AG04450 (cell line): ENCODE measurements at regions not wholly inside any gene's neighbourhood (a gene's known extent, or its start where the extent isn't known, plus 50 kb on each side); places are given as distances from the start of the nearest gene placed in this dataset.

ENCODE experiments used
- CTCF ChIA-PET: fragments of 300-600, 350-600 bp; formaldehyde crosslinking; extraction: SDS; loops from one replicate; lab custom pipeline; 2022; ENCODE audit warnings: antibody characterized with exemption, inconsistent platforms; lab: Charles Lee
- POLR2A ChIA-PET: fragments of 350-600 bp; formaldehyde crosslinking; extraction: SDS; loops from one replicate; lab custom pipeline; 2021; ENCODE audit warnings: antibody characterized with exemption, inconsistent platforms; lab: Yijun Ruan, JAX
- DNase-seq: peaks from one replicate; pipeline ENCODE4 v3.0.0-alpha.2; 2011; ENCODE audit warnings: low read depth, low spot score
- H3K27ac ChIP-seq: one replicate; pipeline ENCODE4 v1.5.1; 2012; ENCODE audit warnings: low read depth, low read length, control low read depth
- H3K27me3 ChIP-seq: one replicate; pipeline ENCODE4 v1.6.0; 2012; ENCODE audit warnings: low read length; ENCODE audit not compliant: control insufficient read depth, insufficient read depth
- H3K4me3 ChIP-seq: 2 replicates; pipeline ENCODE4 v1.5.1; 2011; ENCODE audit warnings: mild to moderate bottlenecking, low read depth, low read length, control low read depth
- H3K9me3 ChIP-seq: 2 replicates; pipeline ENCODE4 v1.5.1; 2012; ENCODE audit warnings: low read length; ENCODE audit not compliant: control insufficient read depth, insufficient read depth
- TF ChIP-seq, protein P1 (sequence below): IDR thresholded peaks from 2 replicates; pipeline ENCODE4 v1.5.1; 2011; ENCODE audit warnings: low read depth, low read length, control low read depth, inconsistent platforms

DNA sequence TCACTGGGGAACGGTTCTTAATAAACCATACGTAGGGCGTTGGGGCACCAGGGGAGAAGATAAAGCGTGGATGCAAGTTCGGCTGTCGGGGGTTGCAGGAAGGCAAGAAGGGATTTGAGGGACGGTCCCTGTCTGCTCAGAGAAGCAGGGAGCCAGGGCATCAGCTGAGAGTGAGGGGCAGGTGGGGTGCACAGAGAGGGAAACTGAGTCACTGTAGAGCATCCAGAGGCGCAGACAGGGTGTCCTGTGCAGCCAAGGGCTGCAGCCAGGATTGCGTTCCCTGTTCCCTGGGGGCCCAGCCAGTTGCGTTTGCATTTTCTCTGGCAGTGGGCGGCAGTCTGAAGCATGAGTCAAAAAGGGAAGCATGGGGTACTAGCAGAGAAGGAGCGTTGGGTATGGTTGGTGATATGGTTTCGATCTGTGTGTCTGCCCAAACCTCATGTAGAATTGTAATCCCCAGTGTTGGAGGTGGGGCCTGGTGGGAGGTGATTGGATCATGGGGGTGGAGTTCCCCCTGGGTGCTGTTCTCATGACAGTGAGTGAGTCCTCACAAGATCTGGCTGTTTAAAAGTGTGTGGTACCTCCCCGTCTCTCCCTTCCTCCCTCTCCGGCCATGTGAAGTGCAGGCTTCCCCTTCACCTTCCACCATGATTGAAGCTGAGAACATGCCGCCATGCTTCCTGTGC lies 202.9 kb downstream of the NDUFA10 start:
- Histone ChIP-seq H3K27me3 (no peaks in the 10 kb centered on the region), H3K9me3 (peaks cover 72% of the 10 kb centered on the region), H3K4me3 (no peak overlapping the region), H3K27ac (no peak overlapping the region)
- POLR2A ChIA-PET: no interaction called here
- TF ChIP-seq, protein P1, sequence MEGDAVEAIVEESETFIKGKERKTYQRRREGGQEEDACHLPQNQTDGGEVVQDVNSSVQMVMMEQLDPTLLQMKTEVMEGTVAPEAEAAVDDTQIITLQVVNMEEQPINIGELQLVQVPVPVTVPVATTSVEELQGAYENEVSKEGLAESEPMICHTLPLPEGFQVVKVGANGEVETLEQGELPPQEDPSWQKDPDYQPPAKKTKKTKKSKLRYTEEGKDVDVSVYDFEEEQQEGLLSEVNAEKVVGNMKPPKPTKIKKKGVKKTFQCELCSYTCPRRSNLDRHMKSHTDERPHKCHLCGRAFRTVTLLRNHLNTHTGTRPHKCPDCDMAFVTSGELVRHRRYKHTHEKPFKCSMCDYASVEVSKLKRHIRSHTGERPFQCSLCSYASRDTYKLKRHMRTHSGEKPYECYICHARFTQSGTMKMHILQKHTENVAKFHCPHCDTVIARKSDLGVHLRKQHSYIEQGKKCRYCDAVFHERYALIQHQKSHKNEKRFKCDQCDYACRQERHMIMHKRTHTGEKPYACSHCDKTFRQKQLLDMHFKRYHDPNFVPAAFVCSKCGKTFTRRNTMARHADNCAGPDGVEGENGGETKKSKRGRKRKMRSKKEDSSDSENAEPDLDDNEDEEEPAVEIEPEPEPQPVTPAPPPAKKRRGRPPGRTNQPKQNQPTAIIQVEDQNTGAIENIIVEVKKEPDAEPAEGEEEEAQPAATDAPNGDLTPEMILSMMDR: no peak
- DNase-seq: no peak
- CTCF ChIA-PET: no interaction called here

DNA sequence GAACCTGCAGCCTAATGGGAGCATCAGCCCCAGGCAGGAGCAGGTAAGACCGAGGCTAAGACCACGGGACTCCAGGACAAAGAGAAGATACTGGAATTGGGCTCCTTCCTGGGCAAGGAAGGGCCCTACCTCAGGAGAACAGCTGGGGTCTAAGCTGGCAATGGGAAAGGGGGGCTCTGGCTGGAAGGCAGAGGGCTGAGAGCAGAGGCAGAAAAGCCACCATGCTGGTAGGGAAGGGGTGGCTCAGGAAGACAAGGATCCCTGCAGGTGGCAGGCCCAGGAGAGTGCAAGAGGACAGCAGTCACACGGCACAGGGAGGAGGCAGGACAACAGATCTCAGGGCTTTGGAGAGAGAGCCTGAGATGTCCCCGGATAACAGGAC lies 203.5 kb downstream of the NDUFA10 start:
- no peak for DNase-seq
- Histone ChIP-seq H3K27ac (no peak overlapping the region), H3K27me3 (no peaks in the 10 kb centered on the region), H3K9me3 (peaks cover 71% of the 10 kb centered on the region), H3K4me3 (no peak overlapping the region)
- ChIA-PET POLR2A (no interaction called here), CTCF (no interaction called here)
- TF ChIP-seq, protein P1: no peak

DNA sequence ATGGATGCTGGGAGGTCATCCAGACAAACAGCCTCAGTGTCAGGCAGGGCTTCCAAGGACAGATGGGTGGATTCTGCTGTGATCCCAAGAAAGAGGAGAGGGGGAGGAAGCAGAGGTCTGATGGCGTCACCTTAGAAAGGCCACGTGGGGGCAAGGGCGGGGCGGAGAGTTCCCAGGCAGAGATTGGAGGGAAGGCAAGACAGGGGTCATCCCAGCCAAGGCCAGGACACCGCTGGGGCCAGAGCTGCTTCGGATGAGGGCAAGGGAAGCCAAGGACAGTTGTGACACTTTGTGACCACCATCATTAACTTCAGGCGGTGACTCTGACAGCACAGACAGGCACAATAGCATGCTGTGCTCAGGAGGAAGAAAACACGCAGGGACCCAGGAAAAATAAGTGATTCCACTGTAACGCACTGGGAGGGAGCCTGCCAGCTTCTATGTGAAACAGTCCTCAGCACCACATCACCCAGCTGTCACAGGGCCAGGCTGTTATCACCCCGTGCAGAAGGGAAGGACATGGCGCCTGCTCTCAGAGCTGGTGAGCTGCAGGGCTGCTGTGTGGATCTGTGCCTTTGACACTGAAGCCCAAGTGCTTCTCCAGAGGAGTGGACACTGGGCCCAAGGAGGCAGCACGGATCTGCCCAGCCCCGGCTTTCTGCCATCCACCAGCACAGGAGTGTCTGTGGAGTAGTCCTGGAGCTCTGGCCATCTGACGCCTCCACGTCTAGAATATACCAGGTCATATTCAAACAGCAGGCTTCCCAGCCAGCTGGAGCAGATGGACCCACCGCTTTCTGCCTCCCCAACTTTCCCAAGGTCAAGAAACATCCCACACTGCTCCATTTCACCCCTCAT lies 204.1 kb downstream of the NDUFA10 start:
- CTCF ChIA-PET: no interaction called here
- H3K9me3 ChIP-seq: peaks cover 66% of the 10 kb centered on the region
- no peak for DNase-seq
- H3K4me3 ChIP-seq: no peak overlapping the region
- TF ChIP-seq, protein P1: no peak
- no peak overlapping the region for H3K27ac ChIP-seq
- POLR2A ChIA-PET: no interaction called here
- no peaks in the 10 kb centered on the region for H3K27me3 ChIP-seq

GRCh38 chr2:239819974-239820555 lies 205.1 kb downstream of the NDUFA10 start:
- ChIA-PET CTCF (no interaction called here), POLR2A (no interaction called here)
- Histone ChIP-seq H3K27me3 (no peaks in the 10 kb centered on the region), H3K4me3 (no peak overlapping the region), H3K27ac (no peak overlapping the region), H3K9me3 (peaks cover 58% of the 10 kb centered on the region)
- DNase-seq: no peak
- TF ChIP-seq, protein P1: no peak
